GM21717 (cell line): ENCODE measurements at regions not wholly inside any gene's neighbourhood (a gene's known extent, or its start where the extent isn't known, plus 50 kb on each side); places are given as distances from the start of the nearest gene placed in this dataset.

Source experiments
- ATAC-seq: cut with Tn5 transposase; IDR thresholded peaks from one replicate; pipeline ENCODE4 v1.9.1; 2021; ENCODE audit warnings: mild to moderate bottlenecking, moderate library complexity; ENCODE audit not compliant: unreplicated experiment

- no peak for ATAC-seq
These were observed 52.8 kb downstream of the FAM43A start for GRCh38 chr3:194738254-194739093.

GRCh38 chr3:194739498-194740284 lies 54.0 kb downstream of the FAM43A start:
- no peak for ATAC-seq

DNA sequence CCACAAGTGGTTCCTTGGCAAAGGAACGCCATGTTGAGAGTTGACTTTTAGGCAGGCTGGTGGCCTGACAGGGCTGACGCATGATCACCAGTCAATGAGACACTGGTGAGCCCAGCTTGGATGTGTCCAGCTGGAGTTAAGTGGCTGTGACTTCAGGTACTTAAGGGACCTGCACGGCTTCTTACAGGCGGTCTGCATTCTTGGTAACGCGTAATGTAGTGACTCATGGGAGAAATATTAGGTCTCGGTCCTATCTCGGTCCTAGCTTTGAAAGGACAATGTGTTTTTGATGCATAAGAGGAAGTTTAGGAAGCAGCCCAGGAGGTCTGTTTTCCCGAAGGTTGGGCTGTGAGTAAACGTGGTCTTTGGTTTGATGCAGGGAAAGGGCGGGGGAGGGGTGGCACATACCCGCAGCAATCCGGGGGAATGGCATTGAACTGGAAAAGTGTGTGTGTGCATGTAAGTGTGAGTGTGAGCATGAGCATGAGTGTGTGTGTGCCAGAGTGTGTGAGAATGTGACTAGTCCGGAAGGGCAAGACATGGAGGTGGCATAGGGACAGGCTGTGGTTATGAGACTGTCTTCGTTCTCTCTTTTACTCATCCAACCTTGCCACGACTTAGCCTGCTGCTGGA lies 55.3 kb downstream of the FAM43A start:
- no peak for ATAC-seq

GRCh38 chr3:194741916-194742315 lies 56.2 kb downstream of the FAM43A start:
- ATAC-seq, result no peak

DNA sequence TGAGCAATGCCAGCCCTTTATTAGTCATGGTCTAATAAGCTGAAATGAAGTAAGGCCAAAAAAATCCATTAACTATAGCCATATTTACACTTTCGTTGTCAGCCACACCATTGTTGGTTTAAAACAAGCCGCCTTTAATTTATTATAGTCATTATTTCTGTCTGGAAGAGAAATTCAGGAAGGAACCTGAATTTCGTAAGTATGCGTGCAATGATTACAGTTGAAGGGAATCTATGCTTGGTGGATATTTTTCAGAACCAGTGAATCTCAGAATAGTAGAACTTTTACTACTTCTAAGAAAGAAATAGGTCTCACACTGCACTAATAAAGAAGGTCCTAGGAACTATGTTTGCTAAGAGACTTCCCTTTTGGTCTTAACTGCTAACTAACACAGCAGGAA lies 59.1 kb downstream of the FAM43A start:
- no peak for ATAC-seq

- ATAC-seq, result no peak
These were observed 59.9 kb downstream of the FAM43A start for GRCh38 chr3:194745422-194746184.

DNA sequence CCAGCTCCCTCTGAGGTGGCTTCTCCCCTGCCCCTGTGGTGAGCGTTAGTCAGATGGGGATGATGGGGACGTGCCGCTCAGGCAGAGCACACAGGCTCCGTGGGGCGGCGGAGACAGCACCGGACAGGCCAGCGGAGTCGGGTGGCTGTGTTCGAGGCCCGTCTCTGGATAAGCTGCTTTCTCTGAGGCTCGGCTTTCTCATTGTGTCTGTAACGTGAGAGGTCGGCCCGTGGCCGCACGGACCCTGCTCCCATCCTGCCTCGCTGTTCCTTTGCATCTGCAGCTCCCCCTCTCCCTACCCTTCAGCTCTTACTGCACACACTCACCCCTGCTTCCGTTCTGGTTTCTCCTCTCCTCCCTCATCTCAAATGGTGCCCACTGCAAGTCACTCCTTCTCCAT lies 62.5 kb downstream of the FAM43A start:
- ATAC-seq, result no peak

DNA sequence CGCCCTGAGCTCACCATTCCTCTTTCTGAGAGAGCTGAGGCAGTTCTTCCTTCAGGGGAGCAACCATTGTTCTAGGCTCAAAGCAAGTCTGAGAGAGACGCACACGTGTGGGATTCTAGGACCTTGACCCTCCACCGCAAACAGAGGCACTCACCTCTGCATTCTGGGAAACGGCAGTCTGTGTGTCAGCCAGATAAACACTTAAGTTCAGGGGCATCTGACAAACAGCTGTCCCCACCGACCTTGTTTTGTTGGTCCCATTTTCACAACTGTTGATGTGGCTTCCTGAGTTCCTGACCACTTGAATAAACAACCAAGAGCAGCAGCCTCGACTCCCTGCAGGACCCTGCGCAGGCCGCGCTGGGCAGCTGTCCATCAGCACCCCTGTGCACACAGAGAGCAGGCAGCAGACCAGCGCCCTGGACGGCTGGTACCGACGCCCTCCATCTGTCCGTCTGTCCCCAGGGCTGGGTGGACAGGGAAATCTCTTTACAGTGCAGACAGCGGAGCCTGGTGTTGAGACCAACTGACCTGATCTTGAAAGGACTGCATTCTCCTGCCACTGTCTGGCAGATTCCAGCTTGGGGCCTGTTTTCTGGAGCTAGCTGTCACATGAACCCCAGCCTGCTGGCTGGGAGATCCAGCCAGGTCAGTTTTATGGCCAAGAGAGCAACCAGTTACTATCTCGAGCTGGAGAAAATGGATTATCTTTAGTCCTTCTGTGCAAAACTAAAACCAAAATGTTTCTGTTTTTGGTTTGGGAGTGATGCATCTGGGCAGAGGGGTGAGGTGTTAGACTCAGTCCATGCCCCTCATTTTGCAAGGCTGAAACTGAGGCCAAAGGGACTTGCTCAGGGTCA lies 64.2 kb downstream of the FAM43A start:
- no peak for ATAC-seq

DNA sequence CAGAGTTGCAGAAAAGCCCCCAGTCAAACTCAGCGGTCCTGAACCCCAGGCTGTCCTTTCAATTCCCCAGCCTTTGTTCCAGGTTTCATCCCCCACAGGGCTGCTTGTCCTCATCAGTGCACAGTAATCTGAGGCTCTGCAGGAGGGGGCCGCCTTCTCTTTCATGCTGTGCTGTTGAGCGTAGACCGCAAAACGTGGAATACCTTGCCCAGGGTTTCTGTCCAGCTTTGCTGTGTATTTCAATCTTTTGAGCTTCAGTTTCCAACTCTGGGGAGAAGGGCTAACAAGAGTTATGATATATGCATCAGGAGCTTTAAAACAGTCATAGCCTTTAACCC lies 64.8 kb downstream of the FAM43A start:
- no peak for ATAC-seq

DNA sequence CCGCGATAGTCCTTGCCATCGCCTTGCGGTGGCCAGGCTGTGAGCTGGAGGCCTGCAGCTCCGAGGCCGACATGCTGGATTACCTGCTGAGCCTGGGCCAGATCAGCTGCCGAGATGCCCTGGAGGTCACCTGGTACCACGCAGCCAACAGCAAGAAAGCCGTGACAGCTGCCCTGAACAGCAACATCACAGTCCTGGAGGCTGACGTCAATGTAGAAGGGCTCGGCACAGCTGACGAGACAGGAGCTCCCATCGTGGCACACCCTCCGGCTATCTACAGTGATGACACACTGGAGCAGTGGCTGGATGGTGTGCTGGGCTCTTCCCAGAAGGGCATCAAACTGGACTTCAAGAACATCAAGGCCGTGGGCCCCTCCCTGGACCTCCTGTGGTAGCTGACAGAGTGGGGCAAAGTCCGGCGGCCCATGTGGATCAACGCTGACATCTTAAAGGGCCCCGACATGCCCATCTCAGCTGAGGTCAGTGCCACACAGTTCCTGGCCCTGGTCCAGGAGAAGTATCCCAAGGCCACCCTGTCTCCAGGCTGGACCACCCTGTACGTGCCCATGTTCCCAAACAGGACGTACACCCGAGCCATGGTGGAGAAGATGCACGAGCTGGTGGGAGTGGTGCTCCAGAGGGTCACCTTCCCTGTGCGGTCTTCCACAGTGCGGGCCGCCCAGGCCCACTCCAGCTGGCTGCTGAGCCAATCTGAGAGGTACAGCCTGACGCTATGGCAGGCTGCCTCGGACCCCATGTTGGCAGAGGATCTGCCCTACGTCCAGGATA lies 70.2 kb downstream of the FAM43A start:
- ATAC-seq, result no peak

DNA sequence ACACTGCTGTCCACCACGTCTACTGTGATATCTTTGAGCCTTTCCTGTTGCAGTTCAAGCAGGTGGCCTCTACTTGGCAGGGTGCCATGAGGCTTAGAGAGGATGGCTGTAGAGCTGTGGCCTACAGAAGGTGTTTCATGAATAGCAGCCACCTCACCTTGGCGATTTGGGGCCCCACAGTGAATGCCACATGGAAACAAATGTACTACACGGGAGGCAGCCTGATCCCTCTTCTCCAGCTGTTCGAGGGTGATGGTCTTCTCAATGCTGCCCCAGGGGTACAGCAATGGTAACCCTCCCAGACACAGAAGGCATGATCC lies 70.7 kb downstream of the FAM43A start:
- ATAC-seq, result no peak

DNA sequence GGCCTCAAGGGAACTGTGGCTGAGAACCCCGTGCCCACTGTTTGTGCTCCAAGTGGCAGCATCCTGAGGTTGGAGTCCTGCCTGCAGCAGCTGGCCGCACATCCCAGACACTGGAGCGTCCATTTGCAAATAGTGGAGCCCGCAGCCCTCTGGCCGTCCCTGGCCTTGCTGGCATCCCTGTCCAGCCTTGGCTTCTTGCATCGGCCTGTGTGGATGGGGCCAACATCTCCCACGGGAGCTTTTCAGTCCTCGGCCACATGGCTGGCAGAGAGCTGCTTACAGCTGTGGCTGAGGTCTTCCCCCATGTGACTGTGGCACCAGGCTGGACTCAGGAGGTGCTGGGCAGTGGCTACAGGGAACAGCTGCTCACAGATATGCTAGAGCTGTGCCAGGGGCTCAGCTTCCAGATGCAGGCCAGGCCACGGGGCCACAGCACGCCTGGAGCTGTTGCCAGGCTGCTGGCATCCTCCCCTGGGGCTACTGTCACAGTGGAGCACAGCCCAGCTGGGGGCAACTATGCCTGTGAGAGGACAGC lies 71.2 kb downstream of the FAM43A start:
- no peak for ATAC-seq

DNA sequence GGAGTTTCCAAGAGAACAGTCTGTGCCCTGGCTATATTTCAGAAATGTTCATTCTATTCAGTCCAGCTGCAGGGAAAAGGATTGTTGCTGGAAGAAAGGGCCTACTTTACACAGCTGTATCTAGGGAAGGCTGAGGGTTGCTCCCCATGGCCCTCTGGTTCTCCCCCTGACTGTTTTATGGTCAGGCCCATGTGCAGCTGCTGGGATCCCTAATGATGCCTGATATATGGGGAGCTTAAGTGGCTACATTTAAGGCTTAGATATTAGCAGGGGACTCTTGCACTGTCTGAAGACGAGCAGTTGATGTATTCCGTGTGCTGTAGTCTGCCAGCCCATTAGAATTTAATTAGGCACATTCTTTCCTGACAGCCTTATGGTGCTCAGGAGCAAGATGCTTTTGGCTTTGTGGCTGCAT lies 72.0 kb downstream of the FAM43A start:
- no peak for ATAC-seq

DNA sequence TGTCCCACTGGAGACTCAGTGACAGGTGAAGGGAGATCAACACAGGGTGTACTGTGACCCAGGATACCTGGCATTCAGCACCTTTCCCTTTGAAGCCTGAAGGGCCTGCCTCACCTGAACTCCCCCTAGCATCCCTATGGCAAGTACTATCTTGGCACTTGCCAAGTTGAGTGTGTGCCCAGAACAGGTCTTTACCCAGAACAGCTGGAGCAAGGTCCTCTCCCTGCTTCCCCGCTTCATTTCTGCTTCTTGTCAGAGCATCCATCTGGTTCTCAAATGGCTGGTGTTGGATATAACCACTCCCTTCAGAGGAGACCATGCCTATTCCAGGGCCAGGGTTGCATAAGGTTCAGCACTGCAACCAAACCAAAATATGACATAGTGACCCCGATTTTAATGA lies 73.0 kb downstream of the FAM43A start:
- no peak for ATAC-seq

DNA sequence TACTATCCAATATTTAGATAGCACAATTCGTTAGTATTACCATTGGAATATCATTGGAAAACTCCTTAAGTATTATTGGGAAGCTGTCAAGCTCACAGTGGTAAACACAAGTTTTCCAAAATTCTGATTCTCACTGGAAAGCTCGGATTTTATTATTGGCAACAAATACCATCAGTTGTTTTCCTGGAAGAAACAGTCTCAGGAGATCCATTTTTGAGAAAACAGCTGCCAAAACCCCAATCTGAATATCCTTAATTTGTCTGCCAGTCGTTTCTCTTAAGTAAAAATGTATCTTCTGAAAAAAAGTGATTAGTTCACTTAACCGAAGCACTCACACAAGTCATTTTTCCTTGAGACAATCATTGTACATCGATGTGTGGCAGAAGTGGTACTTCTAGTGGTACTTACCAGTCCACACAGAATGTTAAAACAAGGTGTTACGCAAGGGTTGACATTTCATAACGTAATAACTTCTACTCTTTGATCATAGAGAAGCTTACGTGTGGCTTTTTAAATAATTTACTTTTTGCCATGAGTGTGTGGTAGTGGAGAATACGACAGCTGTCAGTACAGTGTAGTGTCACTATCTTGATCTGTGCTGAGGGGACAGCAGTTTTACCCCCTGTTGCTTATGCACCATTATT lies 74.9 kb downstream of the FAM43A start:
- ATAC-seq, result no peak

DNA sequence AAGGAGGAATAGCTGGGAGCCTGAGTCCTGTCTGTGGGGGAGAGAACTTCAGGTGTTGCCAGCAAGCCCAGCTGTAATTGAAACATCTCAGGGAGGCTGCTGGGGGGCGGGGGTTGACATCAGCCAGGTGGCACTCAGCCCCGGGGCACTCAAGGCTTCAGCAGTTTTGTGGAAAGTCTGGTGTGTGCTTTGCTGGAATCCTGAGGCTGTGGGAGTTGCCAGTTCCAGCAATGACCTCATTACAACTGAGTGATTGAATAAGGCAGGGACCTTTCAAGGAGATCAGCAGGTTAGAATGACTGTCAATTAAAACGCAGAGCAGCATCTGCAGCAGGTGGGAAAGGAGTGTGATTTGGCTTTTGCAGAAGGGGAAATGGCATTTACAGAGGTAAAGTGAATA lies 75.7 kb downstream of the FAM43A start:
- ATAC-seq, result no peak

GRCh38 chr3:194766845-194767244 lies 81.2 kb downstream of the FAM43A start:
- no peak for ATAC-seq

- ATAC-seq, result no peak
These were observed 81.9 kb downstream of the FAM43A start for GRCh38 chr3:194767446-194768207.
